CD4-positive, alpha-beta T cell treated with Interleukin-4 for 1 hour (primary cell): ENCODE measurements at regions not wholly inside any gene's neighbourhood (a gene's known extent, or its start where the extent isn't known, plus 50 kb on each side); places are given as distances from the start of the nearest gene placed in this dataset.

Experiments used
- DNase-seq, 2 donors: peaks; one replicate each; pipeline ENCODE4 v3.0.0-alpha.2; 2020 to 2022

- DNase-seq: no peak
Measured at GRCh38 chr5:125148706-125149105, 402.3 kb upstream of the ZNF608 start.

- no peak for DNase-seq
Measured at GRCh38 chr5:125149110-125149509, 402.7 kb upstream of the ZNF608 start.

- no peak for DNase-seq
Measured at GRCh38 chr5:125149527-125149926, 403.1 kb upstream of the ZNF608 start.

GRCh38 chr5:125150041-125150669 is 403.7 kb upstream of the ZNF608 start:
- no peak for DNase-seq

- no peak for DNase-seq
Measured at GRCh38 chr5:125151150-125151900, 404.9 kb upstream of the ZNF608 start.

GRCh38 chr5:125152044-125152443 is 405.6 kb upstream of the ZNF608 start:
- DNase-seq: no peak

- DNase-seq: no peak
Measured at GRCh38 chr5:125152461-125153189, 406.2 kb upstream of the ZNF608 start.

- no peak for DNase-seq
Measured at GRCh38 chr5:125153231-125153630, 406.8 kb upstream of the ZNF608 start.

- DNase-seq: no peak
Measured at GRCh38 chr5:125154301-125155110, 408.1 kb upstream of the ZNF608 start.

GRCh38 chr5:125160787-125161502 is 414.5 kb upstream of the ZNF608 start:
- no peak for DNase-seq

- no peak for DNase-seq
Measured at GRCh38 chr5:125162714-125163113, 416.3 kb upstream of the ZNF608 start.

- DNase-seq: no peak
Measured at GRCh38 chr5:125169396-125169795, 423.0 kb upstream of the ZNF608 start.

- DNase-seq: no peak
Measured at GRCh38 chr5:125171641-125172040, 425.2 kb upstream of the ZNF608 start.

- DNase-seq: no peak
Measured at GRCh38 chr5:125175348-125176004, 429.0 kb upstream of the ZNF608 start.

- no peak for DNase-seq
Measured at GRCh38 chr5:125176005-125176390, 429.6 kb upstream of the ZNF608 start.

- no peak for DNase-seq
Measured at GRCh38 chr5:125177340-125177739, 430.9 kb upstream of the ZNF608 start.

GRCh38 chr5:125179612-125180011 is 433.2 kb upstream of the ZNF608 start:
- DNase-seq: no peak

- DNase-seq: no peak
Measured at GRCh38 chr5:125180231-125180829, 433.9 kb upstream of the ZNF608 start.

GRCh38 chr5:125181159-125181558 is 434.7 kb upstream of the ZNF608 start:
- DNase-seq: no peak

GRCh38 chr5:125181955-125182354 is 435.5 kb upstream of the ZNF608 start:
- DNase-seq: no peak

- no peak for DNase-seq
Measured at GRCh38 chr5:125185740-125186139, 439.3 kb upstream of the ZNF608 start.
